ENCODE measurements at regions not wholly inside any gene's neighbourhood (a gene's known extent, or its start where the extent isn't known, plus 50 kb on each side); places are given as distances from the start of the nearest gene placed in this dataset.
"Not testable (repeated sequence)": the region's sequence is repeated elsewhere in the genome, so short reads cannot be mapped to it uniquely, and the experiment has no call there.

GRCh38 chr7:67344481-67345193, 348.0 kb downstream of the TYW1 start:
- H3K36me3 ChIP-seq (replicated peaks; ENCODE audit: low read depth, low read length): no peaks in the 10 kb centered on the region
- H3K27me3 ChIP-seq (ENCODE audit: low read depth, low read length): no peaks in the 10 kb centered on the region
- H3K4me1 ChIP-seq (ENCODE audit: low read length): no peaks in the 10 kb centered on the region
- no peaks in the 10 kb centered on the region for H4K20me1 ChIP-seq (ENCODE audit: insufficient read depth, low read length)
- no peak overlapping the region for H2AFZ ChIP-seq (ENCODE audit: low read depth, low read length)
- no peak overlapping the region for H3K4me3 ChIP-seq (ENCODE audit: low read length)
- no peak for TF ChIP-seq CTCF (IDR thresholded peaks at IDR 0.05; ENCODE audit: low read depth, low read length)
- no peak for TF ChIP-seq EZH2phosphoT487 (IDR thresholded peaks at IDR 0.05; ENCODE audit: low read depth)
- no peaks in the 10 kb centered on the region for H3K79me2 ChIP-seq (ENCODE audit: low read length)
- no peak overlapping the region for H3K27ac ChIP-seq (ENCODE audit: low read length)
- H3K4me2 ChIP-seq (ENCODE audit: low read length): no peak overlapping the region
- no peaks in the 10 kb centered on the region for H3K9me3 ChIP-seq (ENCODE audit: insufficient read depth, low read length)
- no peak overlapping the region for H3K9ac ChIP-seq (ENCODE audit: low read length)

- no peak overlapping the region for H3K9ac ChIP-seq (ENCODE audit: low read length)
- no peak overlapping the region for H3K4me3 ChIP-seq (ENCODE audit: low read length)
- no peak overlapping the region for H3K27ac ChIP-seq (ENCODE audit: low read length)
- no peaks in the 10 kb centered on the region for H3K9me3 ChIP-seq (ENCODE audit: insufficient read depth, low read length)
- no peaks in the 10 kb centered on the region for H3K36me3 ChIP-seq (replicated peaks; ENCODE audit: low read depth, low read length)
- no peak overlapping the region for H3K4me2 ChIP-seq (ENCODE audit: low read length)
- no peaks in the 10 kb centered on the region for H3K27me3 ChIP-seq (ENCODE audit: low read depth, low read length)
- no peak for TF ChIP-seq EZH2phosphoT487 (IDR thresholded peaks at IDR 0.05; ENCODE audit: low read depth)
- TF ChIP-seq CTCF (IDR thresholded peaks at IDR 0.05; ENCODE audit: low read depth, low read length): no peak
- no peaks in the 10 kb centered on the region for H4K20me1 ChIP-seq (ENCODE audit: insufficient read depth, low read length)
- no peak overlapping the region for H2AFZ ChIP-seq (ENCODE audit: low read depth, low read length)
- no peaks in the 10 kb centered on the region for H3K4me1 ChIP-seq (ENCODE audit: low read length)
- H3K79me2 ChIP-seq (ENCODE audit: low read length): no peaks in the 10 kb centered on the region
These were observed 349.5 kb downstream of the TYW1 start for GRCh38 chr7:67346126-67346525.

GRCh38 chr7:67346876-67347275, 350.2 kb downstream of the TYW1 start:
- no peaks in the 10 kb centered on the region for H4K20me1 ChIP-seq (ENCODE audit: insufficient read depth, low read length)
- H3K27me3 ChIP-seq (ENCODE audit: low read depth, low read length): no peaks in the 10 kb centered on the region
- no peak for TF ChIP-seq EZH2phosphoT487 (IDR thresholded peaks at IDR 0.05; ENCODE audit: low read depth)
- no peak for TF ChIP-seq CTCF (IDR thresholded peaks at IDR 0.05; ENCODE audit: low read depth, low read length)
- H3K27ac ChIP-seq (ENCODE audit: low read length): no peak overlapping the region
- no peaks in the 10 kb centered on the region for H3K79me2 ChIP-seq (ENCODE audit: low read length)
- no peak overlapping the region for H3K4me2 ChIP-seq (ENCODE audit: low read length)
- H3K4me3 ChIP-seq (ENCODE audit: low read length): no peak overlapping the region
- H3K36me3 ChIP-seq (replicated peaks; ENCODE audit: low read depth, low read length): no peaks in the 10 kb centered on the region
- no peaks in the 10 kb centered on the region for H3K9me3 ChIP-seq (ENCODE audit: insufficient read depth, low read length)
- no peaks in the 10 kb centered on the region for H3K4me1 ChIP-seq (ENCODE audit: low read length)
- H3K9ac ChIP-seq (ENCODE audit: low read length): no peak overlapping the region
- H2AFZ ChIP-seq (ENCODE audit: low read depth, low read length): no peak overlapping the region

GRCh38 chr7:67348171-67348570, 351.5 kb downstream of the TYW1 start:
- Histone ChIP-seq H3K9me3 (ENCODE audit: insufficient read depth, low read length) (no peaks in the 10 kb centered on the region), H3K79me2 (ENCODE audit: low read length) (no peaks in the 10 kb centered on the region), H3K27me3 (ENCODE audit: low read depth, low read length) (no peaks in the 10 kb centered on the region), H3K27ac (ENCODE audit: low read length) (no peak overlapping the region), H3K9ac (ENCODE audit: low read length) (no peak overlapping the region), H2AFZ (ENCODE audit: low read depth, low read length) (no peak overlapping the region), H3K4me3 (ENCODE audit: low read length) (no peak overlapping the region), H3K36me3 (replicated peaks; ENCODE audit: low read depth, low read length) (no peaks in the 10 kb centered on the region), H3K4me2 (ENCODE audit: low read length) (no peak overlapping the region), H4K20me1 (ENCODE audit: insufficient read depth, low read length) (no peaks in the 10 kb centered on the region), H3K4me1 (ENCODE audit: low read length) (no peaks in the 10 kb centered on the region)
- no peak for TF ChIP-seq EZH2phosphoT487 (IDR thresholded peaks at IDR 0.05; ENCODE audit: low read depth)

GRCh38 chr7:67357653-67358052, 361.0 kb downstream of the TYW1 start:
- not testable (repeated sequence) for H3K27me3 ChIP-seq (ENCODE audit: low read depth, low read length); H3K4me2 ChIP-seq (ENCODE audit: low read length); H3K27ac ChIP-seq (ENCODE audit: low read length); H3K9me3 ChIP-seq (ENCODE audit: insufficient read depth, low read length); H3K9ac ChIP-seq (ENCODE audit: low read length); H3K79me2 ChIP-seq (ENCODE audit: low read length); H3K36me3 ChIP-seq (replicated peaks; ENCODE audit: low read depth, low read length); H4K20me1 ChIP-seq (ENCODE audit: insufficient read depth, low read length); H3K4me3 ChIP-seq (ENCODE audit: low read length); H3K4me1 ChIP-seq (ENCODE audit: low read length); H2AFZ ChIP-seq (ENCODE audit: low read depth, low read length)

- H2AFZ ChIP-seq (ENCODE audit: low read depth, low read length); H3K4me3 ChIP-seq (ENCODE audit: low read length); H3K4me1 ChIP-seq (ENCODE audit: low read length); H3K27me3 ChIP-seq (ENCODE audit: low read depth, low read length); H3K9me3 ChIP-seq (ENCODE audit: insufficient read depth, low read length); H3K36me3 ChIP-seq (replicated peaks; ENCODE audit: low read depth, low read length); H3K4me2 ChIP-seq (ENCODE audit: low read length); H4K20me1 ChIP-seq (ENCODE audit: insufficient read depth, low read length); H3K9ac ChIP-seq (ENCODE audit: low read length); H3K79me2 ChIP-seq (ENCODE audit: low read length); H3K27ac ChIP-seq (ENCODE audit: low read length): not testable (repeated sequence)
These were observed 361.7 kb downstream of the TYW1 start for GRCh38 chr7:67358316-67358715.

GRCh38 chr7:67358738-67359137, 362.1 kb downstream of the TYW1 start:
- H3K36me3 ChIP-seq (replicated peaks; ENCODE audit: low read depth, low read length); H4K20me1 ChIP-seq (ENCODE audit: insufficient read depth, low read length); H3K9me3 ChIP-seq (ENCODE audit: insufficient read depth, low read length); H3K9ac ChIP-seq (ENCODE audit: low read length); H3K4me2 ChIP-seq (ENCODE audit: low read length); H3K4me3 ChIP-seq (ENCODE audit: low read length); H3K27ac ChIP-seq (ENCODE audit: low read length); H3K4me1 ChIP-seq (ENCODE audit: low read length); H3K27me3 ChIP-seq (ENCODE audit: low read depth, low read length); H3K79me2 ChIP-seq (ENCODE audit: low read length); H2AFZ ChIP-seq (ENCODE audit: low read depth, low read length): not testable (repeated sequence)

All from OCI-LY3 (cell line).